Activated CD4-positive, alpha-beta memory T cell treated with anti-CD3 and anti-CD28 coated beads, Interleukin-2, amount 10 ng/mL, durations not matched to agents 7 days and 5 days (primary cell): ENCODE measurements at regions not wholly inside any gene's neighbourhood (a gene's known extent, or its start where the extent isn't known, plus 50 kb on each side); places are given as distances from the start of the nearest gene placed in this dataset.

Experiments
- CTCF ChIA-PET: fragments of 350-600 bp; sonication (Branson Sonifier 250); formaldehyde crosslinking; loops from one replicate; lab custom pipeline; 2021; ENCODE audit warnings: antibody characterized with exemption, inconsistent platforms; lab: Charles Lee
- POLR2A ChIA-PET: fragments of 350-600 bp; sonication (Branson Sonifier 250); formaldehyde crosslinking; loops from one replicate; lab custom pipeline; 2021; ENCODE audit warnings: antibody characterized with exemption; lab: Charles Lee
- DNase-seq: peaks from one replicate; pipeline ENCODE4 v3.0.0-alpha.2; 2020
- H3K27ac Mint-ChIP-seq: one replicate; pipeline ENCODE4 v1.8.0; 2021; ENCODE audit warnings: mild to moderate bottlenecking, mixed read lengths
- H3K27me3 Mint-ChIP-seq: one replicate; pipeline ENCODE4 v1.8.0; 2021; ENCODE audit warnings: mixed read lengths
- H3K36me3 Mint-ChIP-seq: one replicate; pipeline ENCODE4 v1.8.0; 2021; ENCODE audit warnings: low read depth, mixed read lengths
- H3K4me1 Mint-ChIP-seq: one replicate; pipeline ENCODE4 v1.8.0; 2021; ENCODE audit warnings: mixed read lengths
- H3K4me3 Mint-ChIP-seq: one replicate; pipeline ENCODE4 v1.8.0; 2021; ENCODE audit warnings: mild to moderate bottlenecking, mixed read lengths
- H3K9me3 Mint-ChIP-seq: one replicate; pipeline ENCODE4 v1.8.0; 2021; ENCODE audit warnings: mixed read lengths

DNA sequence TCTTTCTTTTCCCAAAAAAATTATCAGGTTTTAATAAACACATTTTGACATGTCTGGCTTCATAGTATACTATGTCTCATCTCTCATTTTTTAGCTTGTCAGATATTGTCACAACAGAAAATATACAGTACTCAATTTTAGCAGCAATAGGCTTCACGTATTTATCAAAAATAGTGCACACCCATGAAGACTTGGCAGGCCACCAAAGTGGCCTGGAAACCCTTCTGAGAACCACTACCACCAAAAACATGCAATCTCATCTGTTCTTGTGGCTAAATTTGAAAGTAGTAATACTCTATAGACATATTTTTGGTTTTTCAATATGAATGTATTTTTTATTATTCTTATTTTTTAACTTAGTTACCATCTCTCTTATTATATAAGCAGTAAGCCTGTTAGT is 1094.5 kb upstream of the LRRN3 start:
- H3K9me3 Mint-ChIP-seq, result no peaks in the 10 kb centered on the region
- no peak for DNase-seq
- H3K27me3 Mint-ChIP-seq, result no peaks in the 10 kb centered on the region
- no peaks in the 10 kb centered on the region for H3K4me1 Mint-ChIP-seq
- ChIA-PET CTCF (no interaction called here), POLR2A (no interaction called here)
- no peaks in the 10 kb centered on the region for H3K36me3 Mint-ChIP-seq
- H3K4me3 Mint-ChIP-seq, result no peak overlapping the region
- H3K27ac Mint-ChIP-seq, result no peak overlapping the region

GRCh38 chr7:109996927-109997326 is 1094.0 kb upstream of the LRRN3 start:
- CTCF ChIA-PET, result no interaction called here
- POLR2A ChIA-PET, result no interaction called here
- Mint-ChIP-seq H3K4me3 (no peak overlapping the region), H3K27me3 (no peaks in the 10 kb centered on the region), H3K36me3 (no peaks in the 10 kb centered on the region), H3K4me1 (no peaks in the 10 kb centered on the region), H3K9me3 (no peaks in the 10 kb centered on the region), H3K27ac (no peak overlapping the region)
- no peak for DNase-seq

DNA sequence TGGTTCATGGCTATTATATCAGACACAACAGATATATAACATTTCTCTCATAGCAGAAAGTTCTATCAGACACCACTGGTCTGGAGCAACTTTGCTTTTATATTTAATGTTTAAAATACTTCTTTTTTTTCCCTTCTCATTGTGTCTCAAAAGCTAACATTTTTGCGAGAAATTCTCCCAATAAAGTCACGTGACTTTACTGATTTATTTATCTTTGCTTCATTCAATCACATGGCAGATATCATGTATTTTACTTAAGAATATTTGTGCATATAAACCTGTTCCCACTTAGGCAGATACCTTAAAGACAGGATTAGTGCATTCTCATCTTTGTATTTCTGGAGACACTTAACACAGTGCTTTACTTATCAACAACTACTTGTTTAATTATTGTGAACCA is 1093.1 kb upstream of the LRRN3 start:
- Mint-ChIP-seq H3K27ac (no peak overlapping the region), H3K4me1 (no peaks in the 10 kb centered on the region), H3K4me3 (no peak overlapping the region), H3K27me3 (no peaks in the 10 kb centered on the region), H3K9me3 (no peaks in the 10 kb centered on the region), H3K36me3 (no peaks in the 10 kb centered on the region)
- CTCF ChIA-PET, result no interaction called here
- DNase-seq, result no peak
- POLR2A ChIA-PET, result no interaction called here

- CTCF ChIA-PET, result no interaction called here
- Mint-ChIP-seq H3K36me3 (no peaks in the 10 kb centered on the region), H3K27ac (no peak overlapping the region)
Observed at GRCh38 chr7:110001254-110001938, 1089.5 kb upstream of the LRRN3 start.

DNA sequence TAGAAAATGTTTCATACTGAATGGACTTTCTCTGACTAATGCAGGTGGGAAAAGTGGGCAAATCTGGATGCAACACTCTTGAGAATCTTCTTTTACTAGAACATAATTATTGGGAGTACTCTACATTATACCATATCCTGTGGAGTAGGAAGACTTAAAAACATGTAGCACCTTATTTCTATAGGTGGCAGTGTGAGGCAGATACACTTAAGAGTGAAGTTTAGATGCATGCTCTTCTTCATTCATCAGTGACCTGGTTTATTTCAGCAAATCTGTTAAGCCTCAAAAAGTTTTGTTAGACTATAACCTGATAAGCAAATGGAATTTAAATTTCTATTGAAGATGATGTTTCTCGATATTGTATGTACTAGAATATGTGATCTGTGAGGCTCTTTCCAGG is 1087.1 kb upstream of the LRRN3 start:
- no peak for DNase-seq
- Mint-ChIP-seq H3K36me3 (no peaks in the 10 kb centered on the region), H3K4me1 (no peaks in the 10 kb centered on the region), H3K27ac (no peak overlapping the region), H3K9me3 (no peaks in the 10 kb centered on the region), H3K4me3 (no peak overlapping the region), H3K27me3 (no peaks in the 10 kb centered on the region)
- ChIA-PET POLR2A (no interaction called here), CTCF (no interaction called here)

More at GRCh38 chr7:110001254-110001938, 1089.5 kb upstream of the LRRN3 start:
- Mint-ChIP-seq H3K4me3 (no peak overlapping the region), H3K9me3 (no peaks in the 10 kb centered on the region), H3K4me1 (no peaks in the 10 kb centered on the region), H3K27me3 (no peaks in the 10 kb centered on the region)
- POLR2A ChIA-PET, result no interaction called here
- no peak for DNase-seq

DNA sequence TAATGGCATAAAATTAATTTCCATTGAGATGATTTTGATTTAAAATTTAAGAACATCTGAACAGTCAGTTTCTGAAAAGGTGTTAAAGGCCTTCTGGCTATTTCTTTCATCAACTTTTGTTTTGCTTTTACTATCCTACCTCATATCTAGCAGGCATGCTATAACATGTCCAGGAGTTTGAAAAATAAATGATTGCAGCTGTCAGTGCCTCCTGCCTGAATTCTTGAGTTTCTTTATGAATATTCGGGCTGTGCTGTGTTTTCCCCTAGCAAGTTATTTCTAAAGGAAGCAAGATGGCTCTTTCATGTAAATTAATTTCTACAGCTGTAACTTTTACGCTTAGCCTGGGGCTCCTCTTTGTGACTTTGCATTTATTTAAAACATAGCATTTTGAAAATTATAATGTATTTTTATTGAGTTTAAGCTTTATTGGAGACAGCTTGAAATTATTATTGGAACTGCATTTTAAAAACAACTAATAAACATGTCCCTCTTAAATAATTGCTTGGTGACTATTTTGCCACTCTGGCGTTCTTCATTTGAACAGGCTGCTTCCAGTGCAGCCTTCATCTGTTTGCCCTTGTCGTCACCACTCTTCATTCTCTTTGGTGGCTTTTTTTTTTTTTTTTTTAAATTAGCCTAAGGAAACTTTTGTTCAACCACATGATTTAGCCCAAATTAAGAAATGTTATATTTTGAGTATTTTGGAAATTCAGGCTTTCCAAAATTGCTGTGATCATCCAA is 1083.4 kb upstream of the LRRN3 start:
- Mint-ChIP-seq H3K9me3 (no peaks in the 10 kb centered on the region), H3K27ac (no peak overlapping the region), H3K4me1 (no peaks in the 10 kb centered on the region), H3K27me3 (no peaks in the 10 kb centered on the region), H3K4me3 (no peak overlapping the region), H3K36me3 (no peaks in the 10 kb centered on the region)
- ChIA-PET POLR2A (no interaction called here), CTCF (no interaction called here)
- DNase-seq, result no peak

GRCh38 chr7:110010359-110010758 is 1080.6 kb upstream of the LRRN3 start:
- H3K9me3 Mint-ChIP-seq, result no peaks in the 10 kb centered on the region
- ChIA-PET POLR2A (no interaction called here), CTCF (no interaction called here)
- H3K4me3 Mint-ChIP-seq, result no peak overlapping the region
- no peaks in the 10 kb centered on the region for H3K4me1 Mint-ChIP-seq
- H3K27ac Mint-ChIP-seq, result no peak overlapping the region
- no peaks in the 10 kb centered on the region for H3K27me3 Mint-ChIP-seq
- DNase-seq, result no peak
- no peaks in the 10 kb centered on the region for H3K36me3 Mint-ChIP-seq

GRCh38 chr7:110017405-110017804 is 1073.5 kb upstream of the LRRN3 start:
- Mint-ChIP-seq H3K9me3 (no peaks in the 10 kb centered on the region), H3K27me3 (no peaks in the 10 kb centered on the region), H3K4me1 (no peaks in the 10 kb centered on the region), H3K4me3 (no peak overlapping the region), H3K36me3 (no peaks in the 10 kb centered on the region), H3K27ac (no peak overlapping the region)
- no peak for DNase-seq
- ChIA-PET POLR2A (no interaction called here), CTCF (no interaction called here)

DNA sequence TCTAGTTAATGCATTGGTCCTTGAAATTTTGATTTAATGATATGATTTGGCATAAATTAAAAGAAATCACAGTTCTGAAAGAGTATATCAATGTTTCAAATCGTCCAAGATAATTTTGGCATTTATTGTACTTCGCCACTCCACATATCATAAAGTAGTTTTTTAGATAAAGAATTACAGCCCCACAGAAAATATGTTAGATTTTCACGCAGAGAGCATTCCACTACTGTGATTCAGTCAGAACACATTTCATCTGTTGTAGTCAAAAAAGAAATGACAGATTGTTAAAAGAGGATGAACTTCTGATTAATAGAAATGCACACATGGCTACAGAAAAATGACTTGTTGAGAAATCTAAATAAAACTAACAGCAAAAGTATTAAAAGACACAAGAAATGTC is 1063.5 kb upstream of the LRRN3 start:
- ChIA-PET POLR2A (no interaction called here), CTCF (no interaction called here)
- Mint-ChIP-seq H3K36me3 (no peaks in the 10 kb centered on the region), H3K9me3 (no peaks in the 10 kb centered on the region), H3K27me3 (no peaks in the 10 kb centered on the region), H3K27ac (no peak overlapping the region), H3K4me1 (no peaks in the 10 kb centered on the region), H3K4me3 (no peak overlapping the region)
- no peak for DNase-seq

DNA sequence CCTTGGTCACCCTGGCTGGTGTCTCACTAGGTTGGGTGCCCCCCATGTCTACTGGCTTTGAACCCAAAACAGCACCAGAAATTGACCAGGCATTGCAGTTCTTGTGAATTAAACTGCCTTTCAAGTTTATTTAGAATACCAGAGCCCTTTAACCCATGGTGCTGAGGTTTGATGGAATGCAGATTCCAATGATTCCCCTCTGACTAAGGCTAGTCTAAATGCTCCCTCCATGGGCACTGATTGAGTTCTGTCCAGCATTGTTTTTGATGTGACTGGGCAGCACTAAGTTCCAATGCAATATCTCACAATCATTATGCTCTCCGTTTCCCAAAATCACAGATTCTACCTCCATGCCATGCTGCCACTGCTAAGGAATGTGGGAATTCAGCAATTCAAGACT is 1047.4 kb upstream of the LRRN3 start:
- Mint-ChIP-seq H3K27me3 (no peaks in the 10 kb centered on the region), H3K36me3 (no peaks in the 10 kb centered on the region), H3K4me1 (no peaks in the 10 kb centered on the region), H3K27ac (no peak overlapping the region), H3K9me3 (no peaks in the 10 kb centered on the region), H3K4me3 (no peak overlapping the region)
- ChIA-PET CTCF (no interaction called here), POLR2A (no interaction called here)
- no peak for DNase-seq

- Mint-ChIP-seq H3K4me1 (no peaks in the 10 kb centered on the region), H3K9me3 (peaks cover 2% of the 10 kb centered on the region), H3K36me3 (no peaks in the 10 kb centered on the region), H3K4me3 (no peak overlapping the region), H3K27me3 (no peaks in the 10 kb centered on the region), H3K27ac (no peak overlapping the region)
- CTCF ChIA-PET, result no interaction called here
- POLR2A ChIA-PET, result no interaction called here
- no peak for DNase-seq
Observed at GRCh38 chr7:110050785-110051184, 1040.1 kb upstream of the LRRN3 start.

GRCh38 chr7:110051372-110051771 is 1039.6 kb upstream of the LRRN3 start:
- no peak for DNase-seq
- H3K9me3 Mint-ChIP-seq, result peaks cover 2% of the 10 kb centered on the region
- no peaks in the 10 kb centered on the region for H3K36me3 Mint-ChIP-seq
- no peaks in the 10 kb centered on the region for H3K4me1 Mint-ChIP-seq
- no peak overlapping the region for H3K4me3 Mint-ChIP-seq
- CTCF ChIA-PET, result no interaction called here
- H3K27ac Mint-ChIP-seq, result no peak overlapping the region
- POLR2A ChIA-PET, result no interaction called here
- H3K27me3 Mint-ChIP-seq, result no peaks in the 10 kb centered on the region

- DNase-seq, result no peak
- Mint-ChIP-seq H3K9me3 (no peaks in the 10 kb centered on the region), H3K4me3 (no peak overlapping the region), H3K27me3 (no peaks in the 10 kb centered on the region), H3K27ac (no peak overlapping the region), H3K4me1 (no peaks in the 10 kb centered on the region), H3K36me3 (no peaks in the 10 kb centered on the region)
- ChIA-PET POLR2A (no interaction called here), CTCF (no interaction called here)
Observed at GRCh38 chr7:110056331-110056730, 1034.6 kb upstream of the LRRN3 start.

GRCh38 chr7:110058401-110058800 is 1032.5 kb upstream of the LRRN3 start:
- H3K27me3 Mint-ChIP-seq, result no peaks in the 10 kb centered on the region
- no peaks in the 10 kb centered on the region for H3K36me3 Mint-ChIP-seq
- ChIA-PET CTCF (no interaction called here), POLR2A (no interaction called here)
- no peaks in the 10 kb centered on the region for H3K9me3 Mint-ChIP-seq
- DNase-seq, result no peak
- no peaks in the 10 kb centered on the region for H3K4me1 Mint-ChIP-seq
- no peak overlapping the region for H3K4me3 Mint-ChIP-seq
- H3K27ac Mint-ChIP-seq, result no peak overlapping the region
